Glutamatergic neuron (in vitro differentiated cells): ENCODE measurements at regions not wholly inside any gene's neighbourhood (a gene's known extent, or its start where the extent isn't known, plus 50 kb on each side); places are given as distances from the start of the nearest gene placed in this dataset.
A peak's percentile ranks its signal among the peaks of the same experiment; 100 is the strongest.
"Not testable (repeated sequence)": the region's sequence is repeated elsewhere in the genome, so short reads cannot be mapped to it uniquely, and the experiment has no call there.

Source experiments
- DNase-seq: peaks from one replicate; pipeline ENCODE4 v3.0.0; 2022
- H3K27ac Mint-ChIP-seq: one replicate; pipeline ENCODE4 v1.8.0; 2020; ENCODE audit warnings: mild to moderate bottlenecking, mixed read lengths, inconsistent platforms; ENCODE audit not compliant: unreplicated experiment
- H3K27me3 Mint-ChIP-seq: one replicate; pipeline ENCODE4 v1.8.0; 2020; ENCODE audit warnings: mild to moderate bottlenecking, moderate library complexity, mixed read lengths, inconsistent platforms; ENCODE audit not compliant: unreplicated experiment
- H3K36me3 Mint-ChIP-seq: one replicate; pipeline ENCODE4 v1.8.0; 2020; ENCODE audit warnings: mild to moderate bottlenecking, mixed read lengths, inconsistent platforms; ENCODE audit not compliant: unreplicated experiment
- H3K4me1 Mint-ChIP-seq: one replicate; pipeline ENCODE4 v1.8.0; 2020; ENCODE audit warnings: mild to moderate bottlenecking, low read depth, mixed read lengths, inconsistent platforms; ENCODE audit not compliant: unreplicated experiment
- H3K4me3 Mint-ChIP-seq: one replicate; pipeline ENCODE4 v1.8.0; 2020; ENCODE audit warnings: mild to moderate bottlenecking, mixed read lengths, inconsistent platforms; ENCODE audit not compliant: unreplicated experiment
- H3K9me3 Mint-ChIP-seq: one replicate; pipeline ENCODE4 v1.8.0; 2020; ENCODE audit warnings: mild to moderate bottlenecking, moderate library complexity, mixed read lengths, inconsistent platforms; ENCODE audit not compliant: unreplicated experiment
- TF ChIP-seq, protein P1 (sequence below): fragments of 200-600 bp; sonication (generic); IDR thresholded peaks from one replicate; pipeline ENCODE4 v1.5.0; 2021; ENCODE audit not compliant: partially characterized antibody, unreplicated experiment

DNA sequence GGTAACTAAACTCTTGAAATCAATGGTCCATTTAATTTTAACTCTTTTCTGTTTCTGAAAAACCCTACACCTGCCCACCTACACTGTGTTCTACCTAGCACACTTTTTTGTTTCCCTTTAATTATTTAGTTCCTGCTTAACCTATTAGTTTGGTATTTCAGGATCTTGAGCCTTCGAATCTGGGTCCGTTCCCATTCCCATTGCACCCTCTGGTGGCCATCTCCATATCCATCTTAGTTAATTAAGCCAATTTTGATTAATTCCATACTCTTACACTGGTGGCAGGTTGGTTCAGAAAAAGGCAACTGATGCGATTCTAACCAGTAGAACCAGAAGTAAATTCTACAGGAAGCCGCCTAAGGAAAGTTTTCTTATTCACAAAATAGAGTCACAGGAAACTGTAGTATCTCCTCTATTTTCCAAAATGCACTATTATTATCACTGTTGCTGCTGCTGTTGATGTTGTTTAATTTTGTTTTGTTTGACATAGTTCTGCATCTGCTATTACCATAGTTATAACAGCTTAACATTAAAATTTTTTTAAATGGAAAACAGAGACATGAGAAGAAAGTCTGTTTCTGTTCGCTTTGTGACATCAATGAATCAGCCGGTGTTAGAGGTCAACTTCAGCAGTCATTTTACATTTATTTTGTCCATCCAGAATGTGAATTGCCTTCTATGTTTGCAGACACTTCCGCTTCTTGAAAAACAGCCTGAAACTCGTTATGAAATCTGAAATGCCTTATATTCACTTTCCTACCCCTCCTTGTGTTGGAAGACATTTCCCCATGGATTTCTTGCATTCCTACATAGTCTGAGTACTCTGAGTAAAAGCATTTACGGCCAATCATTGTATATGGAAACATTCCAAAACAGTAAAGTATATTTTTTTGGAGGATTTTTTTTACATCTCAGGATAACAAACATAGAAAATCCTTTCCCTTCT lies 115.5 kb upstream of the NCAM2 start:
- Mint-ChIP-seq H3K4me1 (no peaks in the 10 kb centered on the region), H3K4me3 (no peak overlapping the region), H3K27me3 (no peaks in the 10 kb centered on the region), H3K9me3 (no peaks in the 10 kb centered on the region), H3K27ac (no peak overlapping the region), H3K36me3 (no peaks in the 10 kb centered on the region)
- TF ChIP-seq, protein P1, sequence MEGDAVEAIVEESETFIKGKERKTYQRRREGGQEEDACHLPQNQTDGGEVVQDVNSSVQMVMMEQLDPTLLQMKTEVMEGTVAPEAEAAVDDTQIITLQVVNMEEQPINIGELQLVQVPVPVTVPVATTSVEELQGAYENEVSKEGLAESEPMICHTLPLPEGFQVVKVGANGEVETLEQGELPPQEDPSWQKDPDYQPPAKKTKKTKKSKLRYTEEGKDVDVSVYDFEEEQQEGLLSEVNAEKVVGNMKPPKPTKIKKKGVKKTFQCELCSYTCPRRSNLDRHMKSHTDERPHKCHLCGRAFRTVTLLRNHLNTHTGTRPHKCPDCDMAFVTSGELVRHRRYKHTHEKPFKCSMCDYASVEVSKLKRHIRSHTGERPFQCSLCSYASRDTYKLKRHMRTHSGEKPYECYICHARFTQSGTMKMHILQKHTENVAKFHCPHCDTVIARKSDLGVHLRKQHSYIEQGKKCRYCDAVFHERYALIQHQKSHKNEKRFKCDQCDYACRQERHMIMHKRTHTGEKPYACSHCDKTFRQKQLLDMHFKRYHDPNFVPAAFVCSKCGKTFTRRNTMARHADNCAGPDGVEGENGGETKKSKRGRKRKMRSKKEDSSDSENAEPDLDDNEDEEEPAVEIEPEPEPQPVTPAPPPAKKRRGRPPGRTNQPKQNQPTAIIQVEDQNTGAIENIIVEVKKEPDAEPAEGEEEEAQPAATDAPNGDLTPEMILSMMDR = peak; percentile 88
- DNase-seq = peak; percentile 46

DNA sequence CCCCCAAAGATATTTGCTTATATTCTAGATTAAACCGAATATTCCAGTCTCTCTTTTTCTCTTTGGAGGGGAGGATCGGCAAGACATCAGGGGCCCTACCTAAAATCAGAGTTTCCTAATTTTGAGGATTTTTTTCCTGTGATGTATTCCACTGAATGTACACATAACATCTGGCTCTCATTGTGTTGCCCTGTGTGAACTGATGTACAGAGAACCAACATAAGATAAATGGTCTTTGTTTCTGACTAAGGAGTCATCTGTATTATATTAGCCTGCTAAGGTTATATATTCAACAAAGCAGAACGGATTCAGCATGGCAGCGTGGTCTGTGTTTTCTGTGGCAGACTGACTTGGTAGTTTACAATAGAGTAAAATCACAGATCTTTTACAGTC lies 114.8 kb upstream of the NCAM2 start:
- no peak for DNase-seq
- Mint-ChIP-seq H3K9me3 (no peaks in the 10 kb centered on the region), H3K4me1 (no peaks in the 10 kb centered on the region), H3K27ac (no peak overlapping the region), H3K36me3 (no peaks in the 10 kb centered on the region), H3K27me3 (no peaks in the 10 kb centered on the region), H3K4me3 (no peak overlapping the region)
- TF ChIP-seq, protein P1 = no peak

- H3K27ac Mint-ChIP-seq = no peak overlapping the region
- no peaks in the 10 kb centered on the region for H3K4me1 Mint-ChIP-seq
- no peaks in the 10 kb centered on the region for H3K36me3 Mint-ChIP-seq
- TF ChIP-seq, protein P1 = no peak
- no peaks in the 10 kb centered on the region for H3K9me3 Mint-ChIP-seq
- H3K27me3 Mint-ChIP-seq = no peaks in the 10 kb centered on the region
- no peak for DNase-seq
- H3K4me3 Mint-ChIP-seq = no peak overlapping the region
Measured at GRCh38 chr21:20902511-20902910, 95.7 kb upstream of the NCAM2 start.

DNA sequence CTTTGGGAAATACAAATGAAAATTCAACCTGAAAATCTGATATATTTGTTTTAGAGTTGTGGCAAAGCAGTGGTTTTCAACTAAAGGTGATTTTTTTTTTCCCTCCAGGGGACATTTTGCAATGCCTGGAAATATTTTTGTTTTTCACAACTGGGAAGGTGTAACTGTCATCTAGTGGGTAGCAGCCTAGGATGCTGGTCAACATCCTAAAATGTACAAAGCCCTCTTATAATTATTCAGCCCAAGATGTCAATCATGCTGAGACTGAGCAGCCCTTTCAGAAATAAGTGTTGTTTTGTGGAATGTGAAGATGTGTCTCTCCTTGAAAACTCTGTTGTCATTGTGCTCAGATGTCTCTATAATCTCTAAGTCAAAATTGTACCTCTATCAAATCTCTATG lies 95.2 kb upstream of the NCAM2 start:
- Mint-ChIP-seq H3K27me3 (no peaks in the 10 kb centered on the region), H3K27ac (no peak overlapping the region), H3K4me1 (no peaks in the 10 kb centered on the region), H3K36me3 (no peaks in the 10 kb centered on the region), H3K9me3 (no peaks in the 10 kb centered on the region), H3K4me3 (no peak overlapping the region)
- TF ChIP-seq, protein P1 = no peak
- no peak for DNase-seq

- not testable (repeated sequence) for DNase-seq, H3K4me3 Mint-ChIP-seq, H3K27me3 Mint-ChIP-seq, H3K27ac Mint-ChIP-seq, H3K9me3 Mint-ChIP-seq, H3K36me3 Mint-ChIP-seq, H3K4me1 Mint-ChIP-seq
Measured at GRCh38 chr21:20927555-20927954, 70.7 kb upstream of the NCAM2 start.
